KBM-7 (cell line): ENCODE measurements at regions not wholly inside any gene's neighbourhood (a gene's known extent, or its start where the extent isn't known, plus 50 kb on each side); places are given as distances from the start of the nearest gene placed in this dataset.

ENCODE experiments used
- DNase-seq: peaks from one replicate; pipeline ENCODE4 v3.0.0-alpha.2; 2015
- in situ Hi-C: fragments of 300-500 bp; cut with MboI; formaldehyde crosslinking; loops from 2 replicates; pipeline ENCODE4 v1.14.3; 2020; ENCODE audit warnings: low sequenced_read_pairs, low pct_unique_long_range_greater_than_20kb, mixed read lengths

DNA sequence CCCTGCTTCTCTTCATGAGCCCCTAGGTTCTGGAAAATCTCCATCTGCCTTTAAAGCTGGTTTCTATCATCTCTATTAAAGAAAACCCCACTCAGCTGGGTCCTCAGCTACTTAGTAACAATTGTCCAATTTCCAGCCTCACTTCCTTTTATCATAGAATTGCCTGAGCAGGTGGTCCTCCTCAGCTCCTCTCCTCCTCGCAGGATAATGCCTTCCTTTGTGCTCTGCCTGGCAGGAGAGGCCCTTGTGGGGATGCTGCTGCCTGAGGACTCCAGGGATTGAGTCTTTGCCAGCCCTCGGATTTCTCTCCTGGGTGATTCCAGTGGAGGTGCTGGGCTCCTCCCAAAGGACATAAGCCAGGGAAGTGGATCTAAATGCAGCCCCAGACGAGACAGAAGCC lies 448.3 kb downstream of the INSC start:
- in situ Hi-C loops, result no loop called here
- no peak for DNase-seq

DNA sequence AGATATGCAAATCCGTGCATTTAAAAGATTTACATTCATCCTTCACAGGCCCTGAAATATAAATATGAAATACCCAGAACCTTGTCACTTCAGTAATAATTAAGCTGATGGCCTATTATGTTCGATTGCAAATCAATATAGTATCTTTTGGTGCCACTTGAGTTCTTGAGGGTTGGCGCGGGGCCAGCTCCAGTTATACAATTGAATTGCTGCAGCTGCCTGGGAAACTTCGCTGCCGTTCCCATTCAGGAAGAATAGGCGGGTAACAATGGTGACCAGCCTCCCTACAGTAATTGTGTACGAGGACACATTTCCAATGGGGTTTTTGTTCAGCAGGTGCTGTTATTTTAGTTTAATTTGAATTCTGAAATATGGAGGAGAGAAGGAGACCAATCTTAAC lies 451.2 kb downstream of the INSC start:
- in situ Hi-C loops, result no loop called here
- DNase-seq, result no peak

DNA sequence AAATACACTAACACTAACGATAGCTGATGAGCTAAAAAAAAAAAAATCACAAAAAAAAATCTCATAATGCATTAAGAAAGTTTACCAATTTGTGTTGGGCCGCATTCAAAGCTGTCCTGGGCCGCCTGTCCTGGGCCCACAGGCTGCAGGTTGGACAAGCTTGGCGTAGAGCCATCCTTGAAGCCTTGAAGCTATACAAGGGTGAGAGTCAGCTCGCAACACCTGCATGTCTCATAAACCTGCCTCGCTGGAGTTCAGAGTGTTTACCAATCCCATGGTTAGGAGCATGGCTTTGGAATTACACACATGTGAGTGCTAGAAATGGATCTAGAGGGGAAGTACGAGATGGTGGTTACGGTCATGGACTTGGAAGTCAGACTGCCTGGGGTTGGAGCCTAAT lies 453.7 kb downstream of the INSC start:
- DNase-seq, result no peak

DNA sequence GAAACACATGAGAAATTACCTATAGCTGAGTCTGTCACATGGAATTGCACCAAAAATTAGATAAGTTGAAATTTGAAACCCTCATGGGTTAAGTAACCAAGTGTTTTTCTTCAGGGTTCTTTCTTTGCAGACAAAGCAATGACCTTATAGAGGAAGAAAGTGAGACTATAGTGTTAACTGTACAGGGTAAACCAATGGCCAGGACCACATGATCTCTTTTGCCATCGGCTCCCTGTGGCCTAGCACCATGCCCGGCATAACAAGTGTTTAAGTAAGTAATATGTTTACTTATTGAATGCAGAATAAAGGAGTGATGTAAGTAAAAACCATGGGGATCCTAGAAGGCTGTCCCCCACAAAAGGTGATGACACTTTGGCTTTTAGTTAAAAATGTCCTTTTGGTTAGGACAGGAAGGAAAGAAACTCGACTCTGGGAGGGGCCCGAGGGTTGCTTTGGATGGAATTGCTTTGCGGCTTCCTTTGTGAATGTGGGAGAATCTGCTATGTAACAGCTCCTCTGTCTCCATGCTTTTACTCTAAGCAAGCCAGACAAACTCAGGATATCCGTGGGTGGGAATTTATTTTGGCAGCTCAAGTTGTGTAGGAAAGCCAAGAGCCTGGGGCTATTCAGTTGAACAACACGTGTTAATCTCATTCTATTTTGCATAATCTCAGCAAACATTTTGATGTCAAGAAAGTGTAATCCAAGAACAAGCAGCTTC lies 454.7 kb downstream of the INSC start:
- in situ Hi-C loops, result no loop called here
- no peak for DNase-seq

More for the DNA sequence above, 453.7 kb downstream of the INSC start:
- in situ Hi-C loops, result no loop called here

DNA sequence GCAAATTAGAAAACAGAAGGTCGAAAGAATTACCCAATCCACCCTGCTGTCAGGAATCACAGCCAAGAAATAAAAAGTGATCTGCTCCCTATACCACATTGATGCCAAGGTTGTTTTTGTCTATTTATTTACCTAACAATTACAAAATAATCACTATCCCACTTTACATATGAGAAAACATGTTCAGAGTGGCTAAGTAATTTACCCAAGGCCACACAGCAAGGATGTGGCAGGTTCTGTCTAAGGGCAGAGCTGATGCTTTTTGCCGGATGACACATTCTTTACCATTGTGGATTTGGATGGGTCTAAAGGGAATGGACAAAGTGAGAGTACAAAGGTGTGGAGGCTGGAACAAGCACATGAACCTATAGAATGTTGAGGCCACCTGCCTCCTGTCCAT lies 460.7 kb downstream of the INSC start:
- in situ Hi-C loops, result no loop called here
- DNase-seq, result no peak

DNA sequence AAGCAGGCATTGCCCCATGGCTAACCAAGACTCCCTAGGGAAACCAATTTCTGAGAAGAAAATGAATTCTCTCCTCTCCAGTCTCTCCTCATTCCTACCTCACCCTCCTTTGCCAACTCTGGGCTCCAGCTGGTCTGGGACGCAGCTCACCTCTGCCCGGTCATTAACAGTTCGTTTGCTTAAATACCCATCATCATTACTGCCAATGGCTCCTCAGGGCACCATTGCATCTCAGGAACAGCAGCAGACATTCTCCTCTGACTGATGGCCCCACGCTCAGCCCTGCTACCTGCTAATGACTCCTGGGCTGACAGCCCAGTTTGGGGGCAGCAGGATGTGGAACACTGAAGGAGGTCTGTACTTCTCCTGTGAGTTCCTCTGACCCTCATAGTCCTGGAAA lies 462.0 kb downstream of the INSC start:
- DNase-seq, result no peak
- in situ Hi-C loops, result no loop called here

DNA sequence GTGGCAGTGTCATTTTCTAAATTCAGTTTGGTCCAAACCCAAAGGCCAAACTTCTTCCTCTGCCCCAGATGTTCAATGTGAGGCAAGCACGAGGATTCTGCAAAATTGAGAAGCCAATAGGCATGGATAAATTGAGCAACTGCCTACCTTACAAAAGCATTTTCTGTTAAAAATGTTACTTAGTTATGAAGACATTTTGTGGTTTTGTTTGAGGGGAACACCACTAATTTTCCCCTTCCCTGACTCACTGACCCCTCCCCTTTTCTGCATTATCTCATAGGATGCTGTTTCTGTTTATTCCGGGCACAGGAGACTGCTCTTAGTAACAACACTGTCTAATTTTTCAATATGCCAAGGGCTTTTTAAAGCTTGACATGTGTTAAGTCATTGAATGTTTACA lies 462.8 kb downstream of the INSC start:
- in situ Hi-C loops, result no loop called here
- DNase-seq, result no peak

DNA sequence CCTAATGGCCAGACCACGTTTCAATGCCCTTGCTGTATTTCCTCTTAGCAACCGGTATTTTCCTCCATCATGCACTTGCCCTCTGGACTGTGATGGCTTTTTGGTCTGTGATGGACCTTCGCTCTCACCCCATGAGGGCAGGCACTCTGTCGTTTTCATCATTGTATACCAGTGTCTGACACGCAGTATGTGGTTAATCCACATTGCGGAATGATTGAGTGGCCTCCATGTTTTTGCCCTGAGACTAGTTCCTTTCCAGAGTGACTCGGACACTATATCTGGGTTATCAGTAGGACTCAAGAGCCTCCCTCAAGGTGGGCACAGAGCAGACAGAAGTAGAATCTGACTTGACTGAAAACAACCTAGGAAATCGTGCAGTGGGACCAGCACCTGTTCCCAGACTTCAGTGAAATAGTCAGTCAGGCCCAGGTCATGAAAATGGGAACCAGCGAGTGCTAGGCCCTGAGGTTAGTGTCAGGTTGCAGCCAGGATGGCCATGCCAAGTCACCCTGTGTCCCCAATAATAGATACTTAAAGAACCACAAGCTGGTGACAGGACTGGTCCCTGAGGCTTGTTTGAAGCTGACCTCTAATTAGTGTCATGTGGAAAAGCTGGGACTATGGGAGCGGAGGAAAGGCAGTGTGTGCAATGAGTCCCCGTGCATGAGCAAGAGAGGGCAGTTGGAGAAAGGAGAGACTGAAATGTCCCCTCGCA lies 464.7 kb downstream of the INSC start:
- in situ Hi-C loops, result no loop called here
- DNase-seq, result no peak

DNA sequence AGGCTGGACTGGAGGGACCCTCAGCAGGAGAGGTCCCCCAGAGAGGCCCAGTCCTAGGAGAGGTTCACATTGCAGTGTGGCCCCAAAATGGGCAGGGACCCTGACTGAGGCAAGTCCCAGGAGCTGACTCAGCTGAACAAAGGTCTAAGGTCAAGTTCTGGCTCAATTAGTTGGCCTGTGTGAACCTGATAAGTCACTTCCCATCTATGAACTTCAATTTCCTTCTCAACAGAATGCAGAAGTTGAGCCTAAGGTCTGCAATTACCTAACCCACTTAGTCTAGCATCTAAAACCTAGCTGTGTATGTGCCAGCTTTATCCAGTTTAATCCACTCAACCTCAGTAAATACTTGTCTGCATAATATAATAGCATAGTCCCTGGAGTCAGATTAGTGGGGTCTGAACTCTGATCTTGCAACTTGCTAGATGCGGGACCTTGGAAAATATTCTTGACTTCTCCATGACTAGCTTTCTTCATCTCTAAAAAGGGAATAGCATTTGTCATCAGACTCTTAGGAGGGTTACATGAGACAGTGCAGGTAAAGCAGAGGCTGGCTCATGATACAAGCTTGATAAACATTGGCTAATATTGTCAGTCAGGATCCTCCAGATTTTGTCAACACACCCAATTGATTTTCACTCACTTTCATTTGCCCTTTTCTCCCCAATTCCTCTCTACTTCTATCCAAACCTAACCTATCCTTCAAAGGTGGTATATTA lies 465.5 kb downstream of the INSC start:
- in situ Hi-C loops, result no loop called here
- DNase-seq, result no peak

DNA sequence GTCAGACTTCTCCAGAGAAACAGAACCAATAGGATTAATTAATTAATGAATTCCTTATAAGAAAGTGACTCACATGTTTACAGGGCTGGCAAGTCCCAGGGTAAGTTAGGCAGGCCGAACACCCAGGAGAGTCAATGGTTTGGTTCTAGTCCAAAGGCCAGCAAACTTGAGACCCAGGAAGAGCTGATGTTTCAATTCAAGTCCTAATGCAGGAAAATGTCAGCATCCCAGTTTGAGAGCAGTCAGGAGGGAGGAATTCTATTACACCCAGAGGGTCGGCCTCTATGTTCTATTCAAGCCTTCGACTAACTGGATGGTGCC lies 466.0 kb downstream of the INSC start:
- DNase-seq, result no peak
- in situ Hi-C loops, result no loop called here

DNA sequence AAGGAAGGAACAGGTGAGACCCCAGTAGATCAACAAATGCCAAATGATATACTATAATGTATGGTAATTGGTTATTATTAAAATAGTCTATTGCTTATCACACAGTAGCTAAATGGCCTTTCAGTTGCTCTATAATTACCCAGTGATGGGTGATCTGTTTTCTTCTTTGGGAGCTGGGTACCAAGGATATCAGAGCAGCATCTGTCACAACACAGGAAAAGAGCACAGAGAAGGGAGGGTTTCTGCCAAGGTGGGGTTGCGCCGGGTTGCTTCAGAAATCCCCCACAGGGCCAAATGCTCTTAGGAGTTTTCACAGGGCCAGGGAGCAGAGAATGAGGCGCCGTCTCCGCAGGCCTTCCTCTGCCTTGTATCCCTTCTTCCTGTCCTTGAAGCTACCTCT lies 469.4 kb downstream of the INSC start:
- in situ Hi-C loops, result no loop called here
- DNase-seq, result no peak

DNA sequence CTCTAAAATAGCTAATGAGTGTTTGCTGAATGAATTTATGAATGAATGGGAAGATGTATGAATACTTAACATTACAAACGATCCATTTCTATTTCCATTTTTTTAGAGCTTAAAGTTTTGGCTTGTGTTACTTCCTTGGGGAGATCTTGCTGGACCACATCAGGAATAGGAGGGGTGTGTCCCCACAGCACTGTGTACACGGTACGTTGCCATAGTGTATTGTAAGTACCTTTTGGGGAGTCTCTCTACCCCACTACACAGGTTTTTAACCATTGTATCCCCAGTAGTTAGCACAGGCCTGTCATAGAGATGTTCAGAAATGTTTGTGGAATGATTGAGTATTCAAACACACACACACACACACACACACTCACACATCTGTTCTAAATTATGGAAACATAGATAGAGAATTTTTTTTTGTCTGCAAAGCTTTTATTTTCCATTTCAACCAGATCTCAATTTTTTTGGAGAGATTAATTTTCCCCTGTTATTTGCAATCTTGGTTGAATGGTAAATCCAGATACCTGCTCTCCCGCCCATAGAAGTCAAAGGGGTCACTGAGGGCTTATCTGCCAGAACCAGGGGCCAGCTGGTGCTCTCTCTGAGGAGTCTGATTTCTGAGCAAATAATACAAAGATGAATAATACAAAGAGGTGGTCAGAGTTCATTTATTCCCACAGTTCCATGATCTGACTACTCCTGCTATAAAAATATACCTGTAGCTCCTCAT lies 471.0 kb downstream of the INSC start:
- no peak for DNase-seq
- in situ Hi-C loops, result no loop called here

DNA sequence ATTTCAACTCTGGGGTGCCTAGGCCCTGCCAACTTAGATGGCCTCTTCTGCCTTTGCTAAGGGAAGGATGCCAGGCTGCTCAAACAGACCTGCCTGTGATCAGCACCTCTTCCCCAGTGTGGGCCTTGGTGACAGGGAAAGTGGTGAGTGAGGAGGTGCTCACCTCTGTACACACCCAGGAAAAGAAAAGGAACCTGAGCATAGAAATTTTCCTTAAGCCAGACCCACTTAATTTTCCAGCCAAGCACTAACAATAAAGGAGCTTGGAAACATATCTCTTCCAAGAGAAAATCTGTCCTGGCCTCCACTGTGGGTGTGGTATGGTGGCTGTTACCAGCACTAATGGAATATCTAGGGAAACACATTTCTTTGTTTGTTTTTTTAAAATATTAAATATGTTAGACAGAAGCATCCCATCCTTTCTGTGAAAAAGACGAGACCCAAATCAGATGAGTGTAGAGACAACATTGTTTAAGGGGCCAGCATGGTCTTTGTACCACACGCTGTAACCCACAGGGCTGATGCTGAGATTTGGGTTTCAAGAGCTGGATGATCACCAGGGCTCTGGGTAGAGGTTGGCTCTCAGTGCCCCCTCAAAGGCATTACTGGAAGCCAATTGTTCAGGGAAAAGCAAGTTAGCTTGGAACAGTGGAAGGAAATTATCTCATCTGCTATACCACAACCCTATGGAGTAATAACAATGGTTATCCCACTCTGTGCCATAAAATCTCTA lies 472.2 kb downstream of the INSC start:
- no peak for DNase-seq
- in situ Hi-C loops, result no loop called here

DNA sequence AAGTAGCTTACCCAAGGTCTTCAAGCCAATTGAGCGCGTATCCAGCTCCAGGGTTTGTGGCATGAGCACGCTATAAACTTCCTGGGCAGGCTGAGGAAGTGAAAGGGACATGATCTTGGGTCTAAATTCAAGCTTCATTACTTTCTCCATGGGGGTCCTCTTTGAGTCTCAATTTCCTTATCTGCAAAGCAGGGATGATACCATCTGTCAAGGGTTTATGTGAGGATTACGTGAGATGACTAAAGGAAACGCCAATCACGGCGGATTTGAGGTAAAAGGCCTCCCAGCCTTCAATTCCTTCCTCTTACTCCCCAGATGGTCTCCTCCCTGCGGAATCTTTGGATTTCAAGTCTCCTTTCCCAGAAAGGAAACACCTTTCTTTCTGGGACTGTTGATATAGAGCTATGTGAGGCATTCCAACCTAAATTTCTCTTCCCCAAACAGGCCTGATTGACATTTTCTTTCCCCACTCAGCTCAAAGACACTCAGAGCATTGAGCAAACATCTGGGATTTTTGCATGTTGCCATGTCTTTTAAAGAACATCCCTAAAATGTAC lies 474.4 kb downstream of the INSC start:
- DNase-seq, result no peak
- in situ Hi-C loops, result no loop called here

DNA sequence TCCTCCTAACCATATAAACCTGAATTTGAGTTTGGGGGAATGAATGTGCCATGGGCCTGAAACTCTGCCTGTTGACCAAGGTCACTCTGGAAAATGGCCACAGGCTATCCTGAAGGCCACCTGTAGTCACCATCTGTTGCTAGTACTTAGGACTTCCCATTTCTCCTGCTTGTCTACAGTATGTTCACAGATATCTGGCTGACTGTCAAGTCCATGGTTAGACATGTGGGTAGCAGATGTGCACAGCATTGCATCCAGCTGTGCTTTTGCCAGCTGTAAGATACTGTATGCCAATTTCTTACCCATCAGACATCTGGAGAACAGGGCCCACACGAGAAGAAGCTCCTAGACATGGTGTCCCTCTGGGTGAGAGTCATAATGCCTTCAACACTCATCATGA lies 475.4 kb downstream of the INSC start:
- in situ Hi-C loops, result no loop called here

DNA sequence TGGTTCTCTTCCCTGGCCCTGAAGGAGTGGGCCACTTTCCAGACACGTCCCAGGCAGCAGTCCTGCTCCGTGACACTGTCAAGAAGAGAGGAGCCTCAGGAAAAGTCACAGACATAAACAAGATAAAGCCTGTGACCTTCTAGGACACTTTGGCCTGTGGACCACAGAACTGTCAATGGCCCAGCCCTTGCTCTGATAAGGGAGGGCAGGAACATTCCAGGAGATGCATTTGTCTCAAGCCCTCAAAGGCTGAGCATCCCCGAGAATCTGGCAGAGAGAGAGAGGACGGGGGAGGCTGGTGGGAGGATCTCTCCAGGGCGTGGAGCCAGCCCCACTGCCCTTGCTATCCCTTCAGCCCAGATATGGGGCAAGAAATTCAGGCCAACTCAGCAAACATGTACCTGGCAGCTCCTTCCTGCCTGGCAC lies 476.4 kb downstream of the INSC start:
- no peak for DNase-seq
- in situ Hi-C loops, result no loop called here

More for the DNA sequence above, 475.4 kb downstream of the INSC start:
- DNase-seq, result no peak

DNA sequence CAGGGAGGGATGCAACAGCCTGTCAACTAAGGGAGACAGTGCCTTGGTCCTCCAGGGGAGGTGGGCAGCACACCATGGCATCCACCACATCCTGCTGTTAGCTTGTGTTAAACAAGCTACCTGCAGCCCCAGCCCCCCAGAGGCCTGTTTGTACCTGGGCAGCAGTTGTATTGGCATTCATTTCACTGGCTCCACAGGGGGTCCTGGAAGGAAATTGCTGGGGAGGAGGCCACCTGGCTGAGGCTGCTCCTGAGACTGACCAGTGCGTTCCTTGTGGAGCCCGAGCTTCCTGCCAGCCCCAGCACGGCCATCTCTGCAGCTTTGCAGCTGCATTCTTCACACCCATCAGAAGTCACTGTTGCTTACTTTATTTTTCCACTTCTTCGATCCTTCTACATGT lies 479.9 kb downstream of the INSC start:
- no peak for DNase-seq
- in situ Hi-C loops, result no loop called here

DNA sequence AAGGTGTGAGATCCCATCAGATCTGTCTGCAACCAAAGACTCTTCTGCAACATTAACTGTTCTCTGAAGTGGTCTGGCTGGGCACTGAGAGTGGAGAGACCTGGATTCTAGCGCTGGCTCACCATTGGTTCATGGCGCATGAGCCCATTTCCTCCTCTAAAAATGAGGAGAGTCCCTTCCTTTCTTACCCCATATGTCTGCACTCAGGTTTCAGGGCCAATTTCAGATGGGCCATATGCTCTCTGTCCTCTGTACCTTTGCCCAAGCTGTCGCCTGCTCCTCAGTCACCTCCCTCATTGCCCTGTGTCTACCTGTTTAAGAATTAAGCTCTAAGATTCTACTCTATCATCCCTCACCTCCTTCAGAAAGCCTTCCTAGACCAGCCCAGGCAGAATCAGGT lies 484.7 kb downstream of the INSC start:
- in situ Hi-C loops, result no loop called here
- DNase-seq, result no peak

DNA sequence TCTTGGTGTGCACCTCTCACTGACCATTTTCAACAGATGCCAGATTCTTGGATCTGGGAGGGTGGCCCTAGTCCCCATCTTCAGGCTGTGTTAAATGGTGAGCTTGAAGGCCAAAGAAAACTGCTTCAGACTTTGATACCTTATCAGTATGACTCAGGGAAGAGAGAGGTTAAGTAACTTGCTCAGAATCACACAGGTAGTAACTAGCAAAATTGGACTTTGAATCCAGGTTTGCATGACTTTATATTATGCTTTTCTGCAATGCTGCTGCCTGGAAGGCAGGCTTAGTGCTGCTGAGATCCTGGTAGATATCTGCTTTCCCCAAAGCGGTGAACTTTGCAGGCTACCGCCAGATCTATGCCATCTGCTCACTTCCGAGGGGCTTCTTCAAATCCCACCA lies 487.3 kb downstream of the INSC start:
- in situ Hi-C loops, result no loop called here

More for the DNA sequence above, 487.3 kb downstream of the INSC start:
- DNase-seq, result no peak
